HepG2 (cell line): ENCODE measurements at regions not wholly inside any gene's neighbourhood (a gene's known extent, or its start where the extent isn't known, plus 50 kb on each side); places are given as distances from the start of the nearest gene placed in this dataset.
A peak's percentile ranks its signal among the peaks of the same experiment; 100 is the strongest.

ENCODE experiments used
- ATM ChIP-seq: fragments of 450-650 bp; IDR thresholded peaks from 2 replicates; pipeline ENCODE4 v1.7.1; 2017; ENCODE audit warnings: mild to moderate bottlenecking, borderline replicate concordance
- CBFB ChIP-seq: sonication (generic); formaldehyde crosslinking; IDR thresholded peaks from 2 replicates; pipeline ENCODE4 v1.4.0; 2020; ENCODE audit warnings: missing genetic modification reagents
- CENPBD1 ChIP-seq: sonication (generic); formaldehyde crosslinking; IDR thresholded peaks from 2 replicates; pipeline ENCODE4 v1.8.0; 2022; ENCODE audit warnings: missing genetic modification reagents, low read depth, mild to moderate bottlenecking, borderline replicate concordance
- FOXO4 ChIP-seq: sonication (generic); formaldehyde crosslinking; conservative IDR thresholded peaks from 2 replicates; pipeline ENCODE4 v1.8.1; 2023; ENCODE audit warnings: missing genetic modification reagents
- HNRNPUL1 ChIP-seq: fragments of 200-400 bp; formaldehyde crosslinking; IDR thresholded peaks from 2 replicates; pipeline ENCODE4 v1.6.1; 2017; ENCODE audit warnings: low read depth, mild to moderate bottlenecking, low read length, moderate library complexity
- MTF2 ChIP-seq: sonication (generic); formaldehyde crosslinking; IDR thresholded peaks from 2 replicates; pipeline ENCODE4 v1.5.0; 2020; ENCODE audit warnings: missing genetic modification reagents, borderline replicate concordance
- NR2F6 ChIP-seq, 2 experiments: IDR thresholded peaks; 2 replicates each; pipeline ENCODE4 v1.6.1; 2016; ENCODE audit warnings: antibody characterized with exemption in 1 of 2, mild to moderate bottlenecking in 1 of 2
- PRMT3 ChIP-seq: sonication (generic); formaldehyde crosslinking; IDR thresholded peaks from 2 replicates; pipeline ENCODE4 v1.8.1; 2022; ENCODE audit warnings: low read depth, mild to moderate bottlenecking, moderate library complexity, missing genetic modification reagents, borderline replicate concordance
- SMARCC2 ChIP-seq: fragments of 450-650 bp; IDR thresholded peaks from 2 replicates; pipeline ENCODE4 v1.6.1; 2017; ENCODE audit warnings: antibody characterized with exemption, mild to moderate bottlenecking
- SMC3 ChIP-seq: IDR thresholded peaks from 2 replicates; pipeline ENCODE4 v1.6.1; 2011; ENCODE audit warnings: low read length, improper control_type of control experiment
- SNAPC5 ChIP-seq: sonication (generic); formaldehyde crosslinking; IDR thresholded peaks from 2 replicates; pipeline ENCODE4 v1.8.1; 2023; ENCODE audit warnings: mild to moderate bottlenecking, missing genetic modification reagents, borderline replicate concordance
- SOX6 ChIP-seq, 2 experiments: fragments of 450-650 bp in 1 of 2; sonication (generic) in 1 of 2; formaldehyde crosslinking in 1 of 2; IDR thresholded peaks; 2 replicates each; pipeline versions ENCODE4 v1.4.0 to v1.6.1; 2017 to 2020; ENCODE audit warnings: antibody characterized with exemption in 1 of 2, mild to moderate bottlenecking in 1 of 2, missing genetic modification reagents in 1 of 2
- SP4 ChIP-seq: sonication (generic); formaldehyde crosslinking; IDR thresholded peaks from 2 replicates; pipeline ENCODE4 v1.8.1; 2023; ENCODE audit warnings: mild to moderate bottlenecking, missing genetic modification reagents
- TBL1XR1 ChIP-seq: fragments of 150-350 bp; IDR thresholded peaks from 2 replicates; pipeline ENCODE4 v1.6.1; 2014; ENCODE audit warnings: borderline replicate concordance, low read length; ENCODE audit not compliant: partially characterized antibody
- THAP11 ChIP-seq: IDR thresholded peaks from 2 replicates; pipeline ENCODE4 v1.6.1; 2016; ENCODE audit warnings: missing biosample characterization, missing genetic modification reagents
- TMF1 ChIP-seq: sonication (generic); formaldehyde crosslinking; IDR thresholded peaks from 2 replicates; pipeline ENCODE4 v1.8.1; 2022; ENCODE audit warnings: low read depth, missing genetic modification reagents
- ZBTB21 ChIP-seq: sonication (generic); formaldehyde crosslinking; IDR thresholded peaks from 2 replicates; pipeline ENCODE4 v1.4.0; 2020; ENCODE audit warnings: missing genetic modification reagents
- ZMYM2 ChIP-seq: sonication (generic); formaldehyde crosslinking; IDR thresholded peaks from 2 replicates; pipeline ENCODE4 v1.8.0; 2022; ENCODE audit warnings: mild to moderate bottlenecking, missing genetic modification reagents
- ZNF12 ChIP-seq: sonication (generic); formaldehyde crosslinking; IDR thresholded peaks from 2 replicates; pipeline ENCODE4 v1.5.0; 2020; ENCODE audit warnings: missing genetic modification reagents
- ZNF274 ChIP-seq: sonication (generic); formaldehyde crosslinking; IDR thresholded peaks from 2 replicates; pipeline ENCODE4 v1.5.1; 2020; ENCODE audit warnings: mild to moderate bottlenecking, missing genetic modification reagents
- ZNF318 ChIP-seq: sonication (generic); formaldehyde crosslinking; IDR thresholded peaks from 2 replicates; pipeline ENCODE4 v1.4.0; 2020; ENCODE audit warnings: mild to moderate bottlenecking, missing genetic modification reagents
- ZNF44 ChIP-seq: sonication (generic); formaldehyde crosslinking; IDR thresholded peaks from 2 replicates; pipeline ENCODE4 v1.5.1; 2020; ENCODE audit warnings: mild to moderate bottlenecking, missing genetic modification reagents

- TF ChIP-seq SOX6 (IDR thresholded peaks at IDR 0.05) (no peak), SOX6 (CRISPR knock-in tag; IDR thresholded peaks at IDR 0.05) (peak; percentile 81), ZNF318 (CRISPR knock-in tag) (no peak), CBFB (CRISPR knock-in tag) (no peak), ZMYM2 (no peak), ZNF44 (CRISPR knock-in tag) (no peak), NR2F6 (IDR thresholded peaks at IDR 0.05) (peak; percentile 85), NR2F6 (CRISPR knock-in tag; IDR thresholded peaks at IDR 0.05) (peak; percentile 62), MTF2 (no peak), SNAPC5 (CRISPR knock-in tag) (no peak), SMARCC2 (no peak), ZNF12 (CRISPR knock-in tag) (no peak), SMC3 (no peak), FOXO4 (CRISPR knock-in tag) (no peak), TBL1XR1 (peak; percentile 95), HNRNPUL1 (no peak), ZBTB21 (CRISPR knock-in tag) (no peak), THAP11 (CRISPR knock-in tag) (0 out of 2 replicates have a peak, but pooled peaks have one; percentile 32), SP4 (CRISPR knock-in tag) (no peak), CENPBD1 (CRISPR knock-in tag) (no peak), ATM (no peak), PRMT3 (CRISPR knock-in tag) (no peak), ZNF274 (CRISPR knock-in tag) (no peak), TMF1 (CRISPR knock-in tag) (no peak)
Observed at GRCh38 chr2:139259422-139260051, 479.3 kb upstream of the NXPH2 start (continued).
